Activated CD4-positive, CD25-positive, alpha-beta regulatory T cell treated with anti-CD3 and anti-CD28 coated beads, Interleukin-2, amount 50 U/mL, for 24 hours (primary cell): ENCODE measurements at regions not wholly inside any gene's neighbourhood (a gene's known extent, or its start where the extent isn't known, plus 50 kb on each side); places are given as distances from the start of the nearest gene placed in this dataset.

Source experiments
- ATAC-seq, 2 donors: fragments of 150-1000 bp; cut with Tn5 transposase; one replicate each; pipeline ENCODE4 v1.10.0; 2021; ENCODE audit warnings: mild to moderate bottlenecking in 1 of 2, moderate library complexity in 1 of 2

GRCh38 chr4:71287305-71287704 is 51.5 kb upstream of the SLC4A4 start:
- ATAC-seq, result no peak

DNA sequence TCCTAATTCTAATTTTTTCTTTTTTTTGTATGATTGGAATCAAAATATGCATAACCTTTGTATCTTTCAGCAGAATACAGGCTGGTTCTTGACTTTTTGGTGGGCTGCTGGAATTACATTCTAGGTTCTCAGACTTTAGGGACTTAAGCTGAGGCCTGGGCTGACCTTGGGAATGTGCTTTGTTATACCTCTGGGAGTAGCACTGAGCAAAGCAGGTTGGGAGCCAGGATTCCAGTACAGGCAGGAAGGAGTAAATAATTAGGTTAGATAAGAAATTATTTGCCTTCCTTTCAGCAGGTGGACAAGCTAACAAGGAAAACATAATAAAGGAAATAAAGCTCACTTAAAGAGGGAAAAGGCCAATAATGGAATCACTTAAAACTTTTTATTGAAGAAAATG is 49.9 kb upstream of the SLC4A4 start:
- ATAC-seq, result no peak
